AG09309 (cell line): ENCODE measurements at regions not wholly inside any gene's neighbourhood (a gene's known extent, or its start where the extent isn't known, plus 50 kb on each side); places are given as distances from the start of the nearest gene placed in this dataset.

ENCODE experiments used
- DNase-seq: peaks from one replicate; pipeline ENCODE4 v3.0.0-alpha.2; 2010; ENCODE audit warnings: low read depth
- H3K4me3 ChIP-seq: 2 replicates; pipeline ENCODE4 v1.5.1; 2011; ENCODE audit warnings: mild to moderate bottlenecking, low read depth, low read length, moderate library complexity; ENCODE audit not compliant: control insufficient read depth
- CTCF ChIP-seq: IDR thresholded peaks from 2 replicates; pipeline ENCODE4 v1.5.1; 2011; ENCODE audit warnings: mild to moderate bottlenecking, low read depth, low read length, inconsistent platforms; ENCODE audit not compliant: insufficient read depth, control insufficient read depth; ENCODE audit errors: missing control alignments

- no peak overlapping the region for H3K4me3 ChIP-seq
- no peak for DNase-seq
- no peak for TF ChIP-seq CTCF
Observed at GRCh38 chrX:77293331-77293995, 153.7 kb upstream of the FGF16 start.

DNA sequence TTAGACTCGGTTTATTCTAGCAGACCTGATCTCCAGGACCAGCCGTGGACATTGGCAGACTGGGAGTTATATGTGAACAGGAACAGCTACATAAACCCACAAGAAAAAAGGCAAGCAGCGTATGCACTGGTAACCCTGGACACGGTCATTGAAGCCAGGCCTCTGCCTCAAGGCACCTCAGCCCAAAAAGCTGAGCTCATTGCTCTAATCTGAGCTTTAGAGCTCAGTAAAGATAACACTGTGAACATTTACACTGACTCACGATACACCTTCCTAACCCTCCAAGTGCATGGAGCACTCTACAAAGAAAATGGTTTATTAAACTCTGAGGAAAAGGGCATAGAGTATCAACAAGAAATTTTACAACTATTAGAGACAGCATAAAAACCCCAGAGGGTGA, 148.9 kb upstream of the FGF16 start:
- no peak for DNase-seq
- no peak overlapping the region for H3K4me3 ChIP-seq
- no peak for TF ChIP-seq CTCF

DNA sequence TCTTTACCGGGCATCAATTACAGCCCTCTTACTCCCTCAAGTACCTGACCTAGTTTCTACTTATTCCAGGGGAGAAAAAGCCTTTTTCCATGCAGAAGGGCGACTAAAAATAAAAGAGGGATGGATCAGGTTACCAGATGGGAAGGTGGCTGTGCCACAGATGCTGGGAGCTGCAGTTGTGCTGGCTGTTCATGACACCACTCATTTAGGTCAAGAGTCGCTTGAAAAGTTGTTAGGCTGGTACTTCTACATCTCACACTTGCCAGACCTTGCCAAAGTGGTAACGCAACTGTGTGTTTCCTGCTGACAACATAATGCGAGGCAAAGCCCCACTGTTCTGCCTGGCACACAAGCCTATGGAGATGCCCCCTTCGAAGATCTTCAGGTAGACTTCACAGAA, 148.4 kb upstream of the FGF16 start:
- DNase-seq, result no peak
- no peak overlapping the region for H3K4me3 ChIP-seq
- no peak for TF ChIP-seq CTCF

DNA sequence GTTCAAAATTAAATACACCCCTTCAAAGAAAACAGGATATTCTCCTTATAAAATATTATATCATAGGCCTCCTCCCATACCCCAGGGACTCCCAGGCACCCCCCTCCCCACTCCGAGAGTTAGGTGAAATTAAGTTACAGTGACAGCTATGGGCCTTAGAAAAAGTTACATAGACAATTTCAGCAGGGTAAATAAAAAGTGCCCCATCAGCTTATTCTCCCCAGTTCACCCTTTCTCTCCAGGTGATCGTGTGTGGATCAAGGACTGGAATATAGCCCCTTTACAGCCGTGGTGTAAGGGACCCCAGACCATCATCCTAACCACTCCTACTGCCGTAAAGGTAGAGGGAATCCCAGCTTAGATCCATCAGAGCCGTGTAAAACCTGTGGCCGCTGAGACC, 147.6 kb upstream of the FGF16 start:
- no peak for TF ChIP-seq CTCF
- H3K4me3 ChIP-seq, result no peak overlapping the region
- no peak for DNase-seq

GRCh38 chrX:77342004-77342403, 105.2 kb upstream of the FGF16 start:
- no peak for DNase-seq
- TF ChIP-seq CTCF, result no peak
- no peak overlapping the region for H3K4me3 ChIP-seq

DNA sequence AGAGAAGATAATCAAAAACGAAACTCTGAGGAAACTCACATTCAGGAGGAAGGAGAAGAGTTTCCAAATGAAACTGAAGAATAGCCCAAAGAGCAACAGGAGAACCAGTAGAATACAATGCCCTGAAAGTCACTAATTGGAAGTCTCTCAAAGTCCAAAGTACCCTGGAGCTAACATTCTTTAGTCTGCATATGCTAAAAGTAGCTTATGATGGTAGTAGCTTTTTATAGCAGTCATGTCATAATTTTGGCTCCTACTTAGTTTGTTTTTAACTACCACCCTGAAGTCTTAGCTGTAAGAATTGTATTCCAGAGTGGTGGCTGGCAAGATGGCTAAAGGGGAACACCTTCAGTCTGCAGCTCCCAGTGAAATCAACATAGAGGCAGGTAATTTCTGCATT, 100.3 kb upstream of the FGF16 start:
- no peak for TF ChIP-seq CTCF
- no peak for DNase-seq
- no peak overlapping the region for H3K4me3 ChIP-seq

DNA sequence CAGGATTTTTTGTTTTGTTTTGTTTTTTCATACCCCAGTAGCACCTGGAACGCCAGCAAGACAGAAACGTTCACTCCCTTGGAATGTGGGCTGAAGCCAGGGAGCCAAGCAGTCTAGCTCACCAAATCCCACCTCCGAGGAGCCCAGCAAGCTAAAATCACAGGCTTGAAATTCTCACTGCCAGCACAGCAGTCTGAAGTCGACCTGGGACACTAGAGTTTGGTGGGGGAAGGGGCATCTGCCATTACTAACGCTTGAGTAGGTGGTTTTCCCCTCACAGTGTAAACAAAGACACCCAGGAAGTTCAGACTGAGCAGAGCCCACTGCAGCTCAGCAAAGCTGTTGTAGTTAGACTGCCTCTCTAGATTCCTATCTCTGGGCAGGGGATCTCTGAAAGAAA, 99.6 kb upstream of the FGF16 start:
- no peak overlapping the region for H3K4me3 ChIP-seq
- TF ChIP-seq CTCF, result no peak
- no peak for DNase-seq
